ENCODE measurements at regions not wholly inside any gene's neighbourhood (a gene's known extent, or its start where the extent isn't known, plus 50 kb on each side); places are given as distances from the start of the nearest gene placed in this dataset.

GRCh38 chr9:115832031-115832430 lies 321.6 kb upstream of the PAPPA start:
- POLR2A ChIA-PET = no interaction called here

GRCh38 chr9:115837618-115838017 lies 316.0 kb upstream of the PAPPA start:
- H3K36me3 ChIP-seq (replicated peaks in 1 of 2; ENCODE audit: control insufficient read depth in 1 of 2, insufficient read depth in 2 of 2, low read length in 1 of 2) = no peaks in the 10 kb centered on the region
- TF ChIP-seq PBX3 (IDR thresholded peaks at IDR 0.05) (no peak), GATA2 (CRISPR knock-in tag; IDR thresholded peaks at IDR 0.05) (no peak), TEAD4 (IDR thresholded peaks at IDR 0.05; ENCODE audit: borderline replicate concordance, insufficient read depth) (no peak), MXI1 (IDR thresholded peaks at IDR 0.05; ENCODE audit: low read depth, low read length) (no peak), RAD21 (IDR thresholded peaks at IDR 0.05; ENCODE audit: low read length) (no peak), RFX5 (IDR thresholded peaks at IDR 0.05; ENCODE audit: low read length) (no peak), REST (IDR thresholded peaks at IDR 0.05; ENCODE audit: low read depth, low read length) (no peak), IRF3 (IDR thresholded peaks at IDR 0.05; ENCODE audit: low read depth, low read length) (no peak)
- no peak for DNase-seq
- no peak overlapping the region for H2AFZ ChIP-seq (ENCODE audit: low read depth)
- 85% methylated on average over 4 of the region's 4 CpGs for WGBS (ENCODE audit: low lambda C conversion rate)
- H3K9me2 ChIP-seq = no peaks in the 10 kb centered on the region
- no peaks in the 10 kb centered on the region for H3K27me3 ChIP-seq (ENCODE audit: insufficient read depth)
- no peaks in the 10 kb centered on the region for H3K4me1 ChIP-seq (ENCODE audit: control insufficient read depth in 1 of 2, insufficient read depth in 2 of 2, low read depth in 1 of 2, low read length in 1 of 2)
- no peak overlapping the region for H3K27ac ChIP-seq (ENCODE audit: low read depth in 2 of 2, low read length in 1 of 2)
- no peaks in the 10 kb centered on the region for H3K79me2 ChIP-seq (ENCODE audit: insufficient read depth)
- H3K4me3 ChIP-seq (ENCODE audit: low read depth in 2 of 2, low read length in 1 of 2) = no peak overlapping the region
- no peak overlapping the region for H3K4me2 ChIP-seq
- ChIA-PET POLR2A (no interaction called here), CTCF (no interaction called here)
- no peaks in the 10 kb centered on the region for H4K20me1 ChIP-seq (ENCODE audit: insufficient read depth)
- H3F3A ChIP-seq (replicated peaks; ENCODE audit: insufficient read depth) = no peaks in the 10 kb centered on the region
- no peaks in the 10 kb centered on the region for H3K9me3 ChIP-seq
- no peak overlapping the region for H3K9ac ChIP-seq

More at GRCh38 chr9:115832031-115832430, 321.6 kb upstream of the PAPPA start:
- no peak for DNase-seq
- Histone ChIP-seq H3K4me2 (no peak overlapping the region), H3K4me3 (ENCODE audit: low read depth in 2 of 2, low read length in 1 of 2) (no peak overlapping the region), H3K79me2 (ENCODE audit: insufficient read depth) (no peaks in the 10 kb centered on the region), H3K27ac (ENCODE audit: low read depth in 2 of 2, low read length in 1 of 2) (no peak overlapping the region), H2AFZ (ENCODE audit: low read depth) (no peak overlapping the region), H3K4me1 (ENCODE audit: control insufficient read depth in 1 of 2, insufficient read depth in 2 of 2, low read depth in 1 of 2, low read length in 1 of 2) (no peaks in the 10 kb centered on the region), H3K9me2 (no peaks in the 10 kb centered on the region), H3K27me3 (ENCODE audit: insufficient read depth) (no peaks in the 10 kb centered on the region), H3K36me3 (replicated peaks in 1 of 2; ENCODE audit: control insufficient read depth in 1 of 2, insufficient read depth in 2 of 2, low read length in 1 of 2) (no peaks in the 10 kb centered on the region), H3F3A (replicated peaks; ENCODE audit: insufficient read depth) (no peaks in the 10 kb centered on the region), H3K9me3 (no peaks in the 10 kb centered on the region), H4K20me1 (ENCODE audit: insufficient read depth) (no peaks in the 10 kb centered on the region), H3K9ac (no peak overlapping the region)
- TF ChIP-seq NFIC (IDR thresholded peaks at IDR 0.05; ENCODE audit: borderline replicate concordance) (no peak), NRF1 (IDR thresholded peaks at IDR 0.05; ENCODE audit: low read depth, low read length) (no peak), FOXM1 (IDR thresholded peaks at IDR 0.05; ENCODE audit: low read depth) (no peak), CHD2 (IDR thresholded peaks at IDR 0.05; ENCODE audit: low read length, partially characterized antibody) (no peak), MEF2A (IDR thresholded peaks at IDR 0.05; ENCODE audit: borderline replicate concordance, low read depth) (no peak), POLR2AphosphoS5 (IDR thresholded peaks at IDR 0.05; ENCODE audit: low read depth, low read length) (no peak), IRF3 (IDR thresholded peaks at IDR 0.05; ENCODE audit: low read depth, low read length) (no peak), ZBTB33 (IDR thresholded peaks at IDR 0.05; ENCODE audit: borderline replicate concordance, low read depth) (no peak), SIN3A (IDR thresholded peaks at IDR 0.05; ENCODE audit: borderline replicate concordance, low read depth, low read length) (no peak), EP300 (IDR thresholded peaks at IDR 0.05; ENCODE audit: borderline replicate concordance in 1 of 2, low read depth in 1 of 2, low read length in 1 of 2) (no peak), YY1 (IDR thresholded peaks at IDR 0.05; ENCODE audit: low read depth) (no peak)
- CTCF ChIA-PET = no interaction called here
- WGBS (ENCODE audit: low lambda C conversion rate) = 89% methylated on average over 1 of the region's 1 CpG

All from SK-N-SH (cell line).